Endothelial cell of umbilical vein (primary cell): ENCODE measurements at regions not wholly inside any gene's neighbourhood (a gene's known extent, or its start where the extent isn't known, plus 50 kb on each side); places are given as distances from the start of the nearest gene placed in this dataset.

Source experiments
- BruUV-seq: library from RNA; stranded (reverse); fragments of 400-500 nt; replicated peaks from 2 replicates; lab custom pipeline; 2021; lab: Mats Ljungman, UMichigan
- CTCF ChIA-PET: fragments of 300-600, 350-600 bp; sonication (Branson Sonifier 250); formaldehyde crosslinking; loops from one replicate; lab custom pipeline; 2021; ENCODE audit warnings: antibody characterized with exemption, inconsistent platforms; lab: Charles Lee
- POLR2A ChIA-PET: fragments of 300-600, 350-600 bp; sonication (Branson Sonifier 250); formaldehyde crosslinking; loops from one replicate; lab custom pipeline; 2021; ENCODE audit warnings: antibody characterized with exemption, inconsistent platforms; lab: Charles Lee
- DNase-seq: peaks from one replicate; pipeline ENCODE4 v3.0.0-alpha.2; 2011; ENCODE audit warnings: low read depth, low spot score
- FAIRE-seq: peaks from 2 replicates; lab custom pipeline; 2011; peaks lifted over from hg19 to GRCh38; lab: Jason Lieb, UNC
- H2AFZ ChIP-seq: 2 replicates; pipeline ENCODE4 v1.6.0; 2012; ENCODE audit warnings: low read depth, low read length, control low read depth, inconsistent platforms
- H3K27ac ChIP-seq: 2 replicates; pipeline ENCODE4 v1.5.1; 2011; ENCODE audit warnings: low read depth, mild to moderate bottlenecking, control low read depth, low read length, moderate library complexity; ENCODE audit not compliant: insufficient read depth
- H3K27me3 ChIP-seq, 2 experiments: 2 replicates each; pipeline versions ENCODE4 v1.6.0 to v1.6.1; 2011; ENCODE audit warnings: low read length in 2 of 2, mixed read lengths in 1 of 2; ENCODE audit not compliant: control insufficient read depth in 2 of 2, insufficient read depth in 2 of 2
- H3K36me3 ChIP-seq, 2 experiments: 2 replicates in 1 of 2; 3 replicates in 1 of 2; pipeline ENCODE4 v1.5.1; 2011; ENCODE audit warnings: low read length in 2 of 2, mild to moderate bottlenecking in 1 of 2, moderate library complexity in 1 of 2; ENCODE audit not compliant: control insufficient read depth in 2 of 2, insufficient read depth in 2 of 2; ENCODE audit errors: extremely low read depth in 1 of 2
- H3K4me1 ChIP-seq: 3 replicates; pipeline ENCODE4 v1.5.1; 2011; ENCODE audit warnings: mild to moderate bottlenecking, low read length; ENCODE audit not compliant: control insufficient read depth, insufficient read depth; ENCODE audit errors: extremely low read depth
- H3K4me2 ChIP-seq: 2 replicates; pipeline ENCODE4 v1.6.1; 2011; ENCODE audit warnings: low read length, control low read depth, mixed read lengths; ENCODE audit not compliant: insufficient read depth
- H3K4me3 ChIP-seq, 3 experiments: fragments of 200-600 bp in 1 of 3; sonication (generic), shearing (Covaris generic) in 1 of 3; replicated peaks in 1 of 3; 2 replicates each; pipeline ENCODE4 v1.5.1; 2011 to 2016; ENCODE audit warnings: control low read depth in 3 of 3, low read length in 3 of 3, mild to moderate bottlenecking in 2 of 3, inconsistent platforms in 1 of 3, low read depth in 1 of 3, moderate library complexity in 1 of 3; ENCODE audit not compliant: insufficient read depth in 1 of 3
- H3K79me2 ChIP-seq: 2 replicates; pipeline ENCODE4 v1.6.0; 2012; ENCODE audit warnings: low read length, inconsistent platforms; ENCODE audit not compliant: control insufficient read depth, insufficient read depth
- H3K9ac ChIP-seq: replicated peaks from 2 replicates; pipeline ENCODE3; 2011; ENCODE audit warnings: low read length, control low read depth; ENCODE audit not compliant: insufficient read depth; ENCODE audit errors: extremely low read depth
- H3K9me1 ChIP-seq: replicated peaks from 3 replicates; pipeline ENCODE4 v1.6.0; 2011; ENCODE audit warnings: mild to moderate bottlenecking, low read length; ENCODE audit not compliant: control insufficient read depth, insufficient read depth; ENCODE audit errors: extremely low read depth
- H3K9me3 ChIP-seq: replicated peaks from 2 replicates; pipeline ENCODE4 v1.5.1; 2012; ENCODE audit warnings: low read length, inconsistent platforms; ENCODE audit not compliant: control insufficient read depth, insufficient read depth
- H4K20me1 ChIP-seq: replicated peaks from 2 replicates; pipeline ENCODE3; 2011; ENCODE audit warnings: mild to moderate bottlenecking, low read length; ENCODE audit not compliant: control insufficient read depth, insufficient read depth; ENCODE audit errors: extremely low read depth
- EZH2 ChIP-seq: IDR thresholded peaks from 2 replicates; pipeline ENCODE4 v1.6.1; 2012; ENCODE audit warnings: borderline replicate concordance, low read depth, mild to moderate bottlenecking, moderate library complexity, low read length, inconsistent platforms; ENCODE audit not compliant: severe bottlenecking
- FOS ChIP-seq: IDR thresholded peaks from 2 replicates; pipeline ENCODE4 v1.6.1; 2011; ENCODE audit warnings: mild to moderate bottlenecking, low read length, moderate library complexity, borderline replicate concordance; ENCODE audit not compliant: insufficient read depth
- GATA2 ChIP-seq: IDR thresholded peaks from 2 replicates; pipeline ENCODE4 v1.7.0; 2011; ENCODE audit warnings: low read depth, mild to moderate bottlenecking, moderate library complexity, mixed read lengths, low read length; ENCODE audit not compliant: insufficient read length, insufficient read depth
- JUN ChIP-seq: IDR thresholded peaks from 2 replicates; pipeline ENCODE4 v1.6.1; 2011; ENCODE audit warnings: borderline replicate concordance, low read depth; ENCODE audit not compliant: insufficient read length, insufficient read depth
- MYC ChIP-seq: IDR thresholded peaks from one replicate; pipeline ENCODE4 v1.6.1; 2011; ENCODE audit warnings: mild to moderate bottlenecking, low read depth, low read length
- POLR2A ChIP-seq: IDR thresholded peaks from 2 replicates; pipeline ENCODE4 v1.6.1; 2012; ENCODE audit warnings: low read depth, mild to moderate bottlenecking, control low read depth, low read length
- POLR2AphosphoS5 ChIP-seq: IDR thresholded peaks from 2 replicates; pipeline ENCODE4 v1.6.1; 2012; ENCODE audit warnings: low read depth, mild to moderate bottlenecking, control low read depth, low read length, moderate library complexity; ENCODE audit not compliant: insufficient read depth
- dilution Hi-C: fragments of 300-500 bp; cut with MboI; formaldehyde crosslinking; loops from one replicate; pipeline ENCODE4 v1.15.0; 2019; ENCODE audit warnings: low sequenced_read_pairs; ENCODE audit not compliant: extremely low pct_ligation_motif_present
- intact Hi-C: fragments of 100-400 bp; cut with micrococcal nuclease; formaldehyde crosslinking; loops from one replicate; pipeline ENCODE4 v1.10.0; 2022
- TF ChIP-seq, protein P1 (sequence below), 2 donors: IDR thresholded peaks; 1 replicate in 1 of 2; 2 replicates in 1 of 2; pipeline ENCODE4 v1.5.1; 2011; ENCODE audit warnings: low read length in 2 of 2, mild to moderate bottlenecking in 2 of 2, moderate library complexity in 2 of 2, control low read depth in 1 of 2, inconsistent platforms in 1 of 2, low read depth in 1 of 2; ENCODE audit not compliant: insufficient read depth in 1 of 2; ENCODE audit errors: extremely low read depth in 1 of 2
- TF ChIP-seq, protein P2 (sequence below): IDR thresholded peaks from 2 replicates; pipeline ENCODE4 v1.6.1; 2011; ENCODE audit not compliant: insufficient read depth, insufficient read length

DNA sequence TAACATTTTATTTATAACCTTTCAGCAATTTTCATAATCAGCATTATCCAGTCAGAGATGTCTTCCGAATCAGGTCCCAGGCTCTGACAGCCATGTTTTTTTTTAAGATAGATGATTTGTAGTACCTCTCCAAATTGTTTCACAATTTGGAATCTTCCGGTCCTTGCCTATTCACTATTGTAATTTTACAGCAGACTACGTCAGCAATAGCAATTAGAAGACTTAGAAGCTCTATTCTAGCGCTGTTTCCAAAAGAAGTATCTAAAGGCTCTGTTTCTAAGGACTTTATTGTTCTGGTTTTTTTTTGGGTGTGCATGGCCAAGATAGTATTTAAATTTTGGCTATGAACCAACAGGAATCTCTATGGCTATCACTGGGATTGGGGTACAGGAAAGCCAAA lies 94.6 kb upstream of the PELI1 start:
- no peaks in the 10 kb centered on the region for H3K27me3 ChIP-seq
- no peak overlapping the region for H3K4me3 ChIP-seq
- H4K20me1 ChIP-seq: no peaks in the 10 kb centered on the region
- FAIRE-seq: no peak
- intact Hi-C loops: no loop called here
- dilution Hi-C loops: no loop called here
- H3K9me1 ChIP-seq: no peaks in the 10 kb centered on the region
- no peak overlapping the region for H2AFZ ChIP-seq
- ChIA-PET POLR2A (no interaction called here), CTCF (no interaction called here)
- peaks cover 3% of the 10 kb centered on the region for H3K4me1 ChIP-seq
- H3K9me3 ChIP-seq: no peaks in the 10 kb centered on the region
- no peak overlapping the region for H3K4me2 ChIP-seq
- no peak overlapping the region for H3K27ac ChIP-seq
- BruUV-seq: no TSS peak
- no peaks in the 10 kb centered on the region for H3K36me3 ChIP-seq
- H3K79me2 ChIP-seq: no peaks in the 10 kb centered on the region
- TF ChIP-seq, protein P1, sequence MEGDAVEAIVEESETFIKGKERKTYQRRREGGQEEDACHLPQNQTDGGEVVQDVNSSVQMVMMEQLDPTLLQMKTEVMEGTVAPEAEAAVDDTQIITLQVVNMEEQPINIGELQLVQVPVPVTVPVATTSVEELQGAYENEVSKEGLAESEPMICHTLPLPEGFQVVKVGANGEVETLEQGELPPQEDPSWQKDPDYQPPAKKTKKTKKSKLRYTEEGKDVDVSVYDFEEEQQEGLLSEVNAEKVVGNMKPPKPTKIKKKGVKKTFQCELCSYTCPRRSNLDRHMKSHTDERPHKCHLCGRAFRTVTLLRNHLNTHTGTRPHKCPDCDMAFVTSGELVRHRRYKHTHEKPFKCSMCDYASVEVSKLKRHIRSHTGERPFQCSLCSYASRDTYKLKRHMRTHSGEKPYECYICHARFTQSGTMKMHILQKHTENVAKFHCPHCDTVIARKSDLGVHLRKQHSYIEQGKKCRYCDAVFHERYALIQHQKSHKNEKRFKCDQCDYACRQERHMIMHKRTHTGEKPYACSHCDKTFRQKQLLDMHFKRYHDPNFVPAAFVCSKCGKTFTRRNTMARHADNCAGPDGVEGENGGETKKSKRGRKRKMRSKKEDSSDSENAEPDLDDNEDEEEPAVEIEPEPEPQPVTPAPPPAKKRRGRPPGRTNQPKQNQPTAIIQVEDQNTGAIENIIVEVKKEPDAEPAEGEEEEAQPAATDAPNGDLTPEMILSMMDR (IDR thresholded peaks at IDR 0.05; ENCODE audit: extremely low read depth in 1 of 2, insufficient read depth in 1 of 2, low read depth in 1 of 2, low read length in 2 of 2): no peak
- TF ChIP-seq FOS (no peak), POLR2AphosphoS5 (no peak), MYC (no peak), JUN (no peak), EZH2 (no peak), POLR2A (no peak), GATA2 (no peak)
- TF ChIP-seq, protein P2, sequence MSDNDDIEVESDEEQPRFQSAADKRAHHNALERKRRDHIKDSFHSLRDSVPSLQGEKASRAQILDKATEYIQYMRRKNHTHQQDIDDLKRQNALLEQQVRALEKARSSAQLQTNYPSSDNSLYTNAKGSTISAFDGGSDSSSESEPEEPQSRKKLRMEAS: no peak
- no peak overlapping the region for H3K9ac ChIP-seq
- no peak for DNase-seq
